Glutamatergic neuron (in vitro differentiated cells): ENCODE measurements at regions not wholly inside any gene's neighbourhood (a gene's known extent, or its start where the extent isn't known, plus 50 kb on each side); places are given as distances from the start of the nearest gene placed in this dataset.
"Not testable (repeated sequence)": the region's sequence is repeated elsewhere in the genome, so short reads cannot be mapped to it uniquely, and the experiment has no call there.

Experiments
- DNase-seq: peaks from one replicate; pipeline ENCODE4 v3.0.0; 2022
- H3K27ac Mint-ChIP-seq: one replicate; pipeline ENCODE4 v1.8.0; 2020; ENCODE audit warnings: mild to moderate bottlenecking, mixed read lengths, inconsistent platforms; ENCODE audit not compliant: unreplicated experiment
- H3K27me3 Mint-ChIP-seq: one replicate; pipeline ENCODE4 v1.8.0; 2020; ENCODE audit warnings: mild to moderate bottlenecking, moderate library complexity, mixed read lengths, inconsistent platforms; ENCODE audit not compliant: unreplicated experiment
- H3K36me3 Mint-ChIP-seq: one replicate; pipeline ENCODE4 v1.8.0; 2020; ENCODE audit warnings: mild to moderate bottlenecking, mixed read lengths, inconsistent platforms; ENCODE audit not compliant: unreplicated experiment
- H3K4me1 Mint-ChIP-seq: one replicate; pipeline ENCODE4 v1.8.0; 2020; ENCODE audit warnings: mild to moderate bottlenecking, low read depth, mixed read lengths, inconsistent platforms; ENCODE audit not compliant: unreplicated experiment
- H3K4me3 Mint-ChIP-seq: one replicate; pipeline ENCODE4 v1.8.0; 2020; ENCODE audit warnings: mild to moderate bottlenecking, mixed read lengths, inconsistent platforms; ENCODE audit not compliant: unreplicated experiment
- H3K9me3 Mint-ChIP-seq: one replicate; pipeline ENCODE4 v1.8.0; 2020; ENCODE audit warnings: mild to moderate bottlenecking, moderate library complexity, mixed read lengths, inconsistent platforms; ENCODE audit not compliant: unreplicated experiment
- TF ChIP-seq, protein P1 (sequence below): fragments of 200-600 bp; sonication (generic); IDR thresholded peaks from one replicate; pipeline ENCODE4 v1.5.0; 2021; ENCODE audit not compliant: partially characterized antibody, unreplicated experiment

DNA sequence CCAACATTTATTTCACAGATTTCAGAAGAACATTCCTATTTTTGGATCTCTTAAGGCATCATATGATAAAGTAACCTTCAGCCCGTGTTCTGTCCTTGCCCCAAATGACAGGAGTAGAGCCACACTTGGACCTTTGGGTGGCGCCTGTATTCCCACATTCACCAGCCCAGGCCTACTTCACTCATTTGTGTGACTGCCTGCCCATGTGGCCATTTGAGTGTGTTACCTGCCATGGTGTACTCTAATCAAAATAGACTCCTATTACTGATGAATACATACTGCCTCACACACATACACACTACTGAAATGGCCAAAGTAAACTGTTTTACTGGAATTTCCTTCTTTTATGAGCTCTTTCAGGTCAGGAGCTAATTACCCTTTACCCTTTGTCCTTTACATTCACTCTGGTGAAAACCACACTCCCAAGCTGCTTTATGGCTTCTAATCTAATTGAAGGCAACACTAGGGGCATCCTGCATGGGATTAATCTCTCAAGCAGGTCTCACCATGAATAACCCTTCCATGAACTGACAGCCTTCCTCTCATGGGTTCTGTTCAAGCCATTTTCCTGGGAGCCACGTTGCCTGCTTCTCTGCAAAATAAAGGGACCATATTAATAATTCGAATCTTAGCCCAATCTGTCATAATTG lies 271.0 kb upstream of the GALNT5 start:
- no peak overlapping the region for H3K4me3 Mint-ChIP-seq
- TF ChIP-seq, protein P1, sequence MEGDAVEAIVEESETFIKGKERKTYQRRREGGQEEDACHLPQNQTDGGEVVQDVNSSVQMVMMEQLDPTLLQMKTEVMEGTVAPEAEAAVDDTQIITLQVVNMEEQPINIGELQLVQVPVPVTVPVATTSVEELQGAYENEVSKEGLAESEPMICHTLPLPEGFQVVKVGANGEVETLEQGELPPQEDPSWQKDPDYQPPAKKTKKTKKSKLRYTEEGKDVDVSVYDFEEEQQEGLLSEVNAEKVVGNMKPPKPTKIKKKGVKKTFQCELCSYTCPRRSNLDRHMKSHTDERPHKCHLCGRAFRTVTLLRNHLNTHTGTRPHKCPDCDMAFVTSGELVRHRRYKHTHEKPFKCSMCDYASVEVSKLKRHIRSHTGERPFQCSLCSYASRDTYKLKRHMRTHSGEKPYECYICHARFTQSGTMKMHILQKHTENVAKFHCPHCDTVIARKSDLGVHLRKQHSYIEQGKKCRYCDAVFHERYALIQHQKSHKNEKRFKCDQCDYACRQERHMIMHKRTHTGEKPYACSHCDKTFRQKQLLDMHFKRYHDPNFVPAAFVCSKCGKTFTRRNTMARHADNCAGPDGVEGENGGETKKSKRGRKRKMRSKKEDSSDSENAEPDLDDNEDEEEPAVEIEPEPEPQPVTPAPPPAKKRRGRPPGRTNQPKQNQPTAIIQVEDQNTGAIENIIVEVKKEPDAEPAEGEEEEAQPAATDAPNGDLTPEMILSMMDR: no peak
- H3K9me3 Mint-ChIP-seq: no peaks in the 10 kb centered on the region

DNA sequence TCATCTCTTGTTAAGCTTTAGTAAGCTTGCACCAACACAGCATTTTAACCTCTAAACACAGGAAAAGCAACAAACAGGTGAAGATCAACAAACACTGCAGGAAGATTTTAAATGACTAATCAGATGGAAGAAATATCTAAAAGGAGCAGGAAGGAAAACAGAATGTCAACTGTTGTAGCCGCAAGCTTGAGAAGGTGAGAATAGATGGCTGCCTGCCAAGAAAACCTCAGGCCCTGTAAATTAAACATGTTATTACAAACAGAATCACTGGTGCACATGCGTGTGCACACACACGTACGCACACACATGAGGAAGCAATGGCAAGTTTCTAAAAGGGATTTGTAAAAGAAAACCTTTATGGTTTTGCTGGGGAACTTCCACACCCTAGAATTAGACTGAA lies 257.8 kb upstream of the GALNT5 start:
- peaks cover 3% of the 10 kb centered on the region for H3K27me3 Mint-ChIP-seq
- H3K36me3 Mint-ChIP-seq: no peaks in the 10 kb centered on the region
- no peaks in the 10 kb centered on the region for H3K4me1 Mint-ChIP-seq
- no peak for DNase-seq
- H3K9me3 Mint-ChIP-seq: no peaks in the 10 kb centered on the region
- TF ChIP-seq, protein P1: no peak
- no peak overlapping the region for H3K4me3 Mint-ChIP-seq
- no peak overlapping the region for H3K27ac Mint-ChIP-seq

More for the DNA sequence above, 271.0 kb upstream of the GALNT5 start:
- H3K36me3 Mint-ChIP-seq: no peaks in the 10 kb centered on the region
- H3K27ac Mint-ChIP-seq: no peak overlapping the region
- DNase-seq: no peak
- H3K4me1 Mint-ChIP-seq: no peaks in the 10 kb centered on the region
- no peaks in the 10 kb centered on the region for H3K27me3 Mint-ChIP-seq

DNA sequence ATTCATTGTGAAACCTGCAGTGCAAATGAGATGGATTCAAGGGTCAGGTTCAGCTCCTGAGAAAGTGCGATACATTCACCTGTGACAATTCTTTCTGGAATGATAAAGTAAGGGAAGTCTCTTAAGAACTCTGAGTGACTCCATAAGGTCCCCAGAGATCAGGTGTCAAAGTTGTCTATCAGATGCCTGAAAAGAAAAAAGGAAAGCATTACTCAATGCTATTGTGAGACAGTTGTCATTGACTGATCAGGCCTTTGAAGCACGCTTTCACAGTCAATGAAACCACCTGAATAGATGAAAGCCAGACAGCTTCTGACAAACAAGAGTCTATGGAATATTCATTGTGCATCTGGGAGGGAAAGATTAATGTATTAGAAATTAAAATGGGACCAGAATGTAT lies 252.7 kb upstream of the GALNT5 start:
- no peak for DNase-seq
- H3K4me1 Mint-ChIP-seq: no peaks in the 10 kb centered on the region

DNA sequence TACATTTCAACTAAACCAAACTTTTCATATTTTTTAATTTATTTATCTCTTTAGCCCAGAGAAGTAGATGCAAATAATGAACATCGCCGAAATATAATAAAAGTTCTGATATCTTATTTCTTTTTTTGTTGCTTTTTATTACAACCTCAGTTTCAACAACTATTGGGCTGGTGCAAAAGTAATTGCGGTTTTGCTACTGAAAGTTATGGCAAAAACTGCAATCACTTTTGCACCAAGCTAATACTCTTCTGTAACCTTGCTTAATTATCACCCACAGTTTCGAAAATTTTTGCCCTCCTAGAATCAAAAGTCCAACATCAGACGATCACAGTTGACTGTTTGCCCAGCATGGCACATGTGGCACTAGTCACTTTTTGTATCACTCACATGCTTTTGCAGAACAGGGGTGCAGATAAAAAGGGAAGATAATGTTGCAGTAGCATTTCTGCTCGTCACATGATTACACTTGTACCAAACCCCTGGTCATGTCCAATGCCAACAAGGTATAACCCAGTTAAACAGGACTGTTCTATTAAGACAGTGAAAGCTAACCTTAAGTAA lies 242.4 kb upstream of the GALNT5 start:
- no peaks in the 10 kb centered on the region for H3K4me1 Mint-ChIP-seq
- H3K9me3 Mint-ChIP-seq: no peaks in the 10 kb centered on the region

More for the DNA sequence above, 252.7 kb upstream of the GALNT5 start:
- H3K27ac Mint-ChIP-seq: no peak overlapping the region
- TF ChIP-seq, protein P1: no peak
- H3K36me3 Mint-ChIP-seq: no peaks in the 10 kb centered on the region
- H3K9me3 Mint-ChIP-seq: no peaks in the 10 kb centered on the region
- no peak overlapping the region for H3K4me3 Mint-ChIP-seq
- peaks cover 3% of the 10 kb centered on the region for H3K27me3 Mint-ChIP-seq

DNA sequence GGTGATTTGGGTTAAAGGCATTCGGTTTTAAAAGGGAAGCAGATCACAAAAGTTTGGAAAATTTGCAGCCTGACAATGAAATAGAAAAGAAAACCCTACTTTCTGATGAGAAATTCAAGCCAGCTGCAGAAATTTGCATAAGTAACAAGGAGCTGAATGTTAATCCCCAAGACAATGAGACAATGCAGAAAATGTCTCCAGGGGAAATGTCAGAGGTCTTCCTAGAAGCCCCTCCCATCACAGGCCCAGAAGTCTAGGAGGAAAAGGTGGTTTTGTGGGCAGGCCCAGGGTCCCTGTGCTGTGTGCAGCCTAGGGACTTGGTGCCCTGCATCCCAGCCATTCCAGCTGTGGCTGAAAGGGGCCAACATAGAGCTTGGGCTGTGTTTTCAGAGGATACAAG lies 234.2 kb upstream of the GALNT5 start:
- not testable (repeated sequence) for DNase-seq, H3K27me3 Mint-ChIP-seq, H3K27ac Mint-ChIP-seq, H3K4me1 Mint-ChIP-seq, H3K4me3 Mint-ChIP-seq, H3K9me3 Mint-ChIP-seq
- H3K36me3 Mint-ChIP-seq: peaks cover 14% of the 10 kb centered on the region

More for the DNA sequence above, 242.4 kb upstream of the GALNT5 start:
- TF ChIP-seq, protein P1: no peak
- H3K4me3 Mint-ChIP-seq: no peak overlapping the region
- no peak overlapping the region for H3K27ac Mint-ChIP-seq
- no peaks in the 10 kb centered on the region for H3K27me3 Mint-ChIP-seq
- DNase-seq: no peak
- H3K36me3 Mint-ChIP-seq: no peaks in the 10 kb centered on the region
